ENCODE measurements at regions not wholly inside any gene's neighbourhood (a gene's known extent, or its start where the extent isn't known, plus 50 kb on each side); places are given as distances from the start of the nearest gene placed in this dataset.
"Not testable (repeated sequence)": the region's sequence is repeated elsewhere in the genome, so short reads cannot be mapped to it uniquely, and the experiment has no call there.

- no peak for DNase-seq (ENCODE audit: low read depth in 2 of 3, low spot score in 2 of 3)
These were observed 278.9 kb upstream of the LMO3 start for GRCh38 chr12:16884819-16885218.

- DNase-seq (ENCODE audit: low read depth in 2 of 3, low spot score in 2 of 3): no peak
These were observed 278.1 kb upstream of the LMO3 start for GRCh38 chr12:16884056-16884455.

- no peak for DNase-seq (ENCODE audit: low read depth in 2 of 3, low spot score in 2 of 3)
These were observed 276.1 kb upstream of the LMO3 start for GRCh38 chr12:16881986-16882570.

- no peak for DNase-seq (ENCODE audit: low read depth in 2 of 3, low spot score in 2 of 3)
These were observed 274.9 kb upstream of the LMO3 start for GRCh38 chr12:16880864-16881285.

DNA sequence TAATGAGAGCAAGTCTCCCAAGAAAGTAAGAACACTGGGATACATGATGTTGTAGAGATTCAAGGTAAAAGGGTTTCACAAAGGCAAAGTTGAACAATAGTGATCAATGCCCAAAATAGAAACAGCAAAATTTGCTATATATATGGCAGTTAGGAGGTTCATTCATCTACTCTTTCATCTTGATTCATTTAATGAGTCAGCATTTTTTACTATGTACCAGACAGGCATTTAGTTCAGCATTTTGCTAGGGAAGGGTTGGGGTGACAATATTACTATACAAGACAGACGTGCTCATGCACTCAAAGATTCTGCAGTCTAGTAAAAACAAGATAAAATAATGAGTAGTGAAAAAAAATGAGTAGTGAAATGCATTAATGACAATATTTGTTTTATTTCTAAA is 264.9 kb upstream of the LMO3 start:
- no peak for DNase-seq (ENCODE audit: low read depth in 2 of 3, low spot score in 2 of 3)

GRCh38 chr12:16863742-16864141 is 257.8 kb upstream of the LMO3 start:
- no peak for DNase-seq (ENCODE audit: low read depth in 2 of 3, low spot score in 2 of 3)

- no peak for DNase-seq (ENCODE audit: low read depth in 2 of 3, low spot score in 2 of 3)
These were observed 251.5 kb upstream of the LMO3 start for GRCh38 chr12:16857456-16857923.

GRCh38 chr12:16854465-16854864 is 248.5 kb upstream of the LMO3 start:
- DNase-seq (ENCODE audit: low read depth in 2 of 3, low spot score in 2 of 3): no peak

- DNase-seq (ENCODE audit: low read depth in 2 of 3, low spot score in 2 of 3): no peak
These were observed 243.5 kb upstream of the LMO3 start for GRCh38 chr12:16849473-16849872.

- DNase-seq (ENCODE audit: low read depth in 2 of 3, low spot score in 2 of 3): no peak
These were observed 238.9 kb upstream of the LMO3 start for GRCh38 chr12:16844875-16845274.

- DNase-seq (ENCODE audit: low read depth in 2 of 3, low spot score in 2 of 3): no peak
These were observed 227.5 kb upstream of the LMO3 start for GRCh38 chr12:16833376-16834015.

DNA sequence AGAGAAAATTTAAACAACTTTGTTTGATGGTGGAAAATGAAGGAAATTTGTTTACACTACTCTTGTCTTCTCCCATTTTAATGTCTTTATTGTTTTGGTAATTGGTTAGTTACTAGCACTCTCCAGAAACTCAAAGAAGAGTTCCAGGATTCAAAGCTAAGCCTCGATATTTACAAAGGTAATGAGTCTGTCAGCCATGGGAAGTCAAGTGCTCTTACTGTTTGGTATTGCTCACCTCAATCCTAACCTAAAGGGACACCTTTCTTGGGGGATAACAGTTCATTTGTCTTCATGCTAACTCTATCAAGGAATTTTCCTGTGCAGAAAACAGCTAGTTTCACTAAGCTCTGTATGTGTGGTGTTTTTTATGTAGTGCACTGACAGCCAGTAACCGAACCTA is 222.9 kb upstream of the LMO3 start:
- no peak for DNase-seq (ENCODE audit: low read depth in 2 of 3, low spot score in 2 of 3)

GRCh38 chr12:16807731-16808130 is 201.8 kb upstream of the LMO3 start:
- DNase-seq (ENCODE audit: low read depth in 2 of 3, low spot score in 2 of 3): no peak

GRCh38 chr12:16796168-16796567 is 190.2 kb upstream of the LMO3 start:
- no peak for DNase-seq (ENCODE audit: low read depth in 2 of 3, low spot score in 2 of 3)

- DNase-seq (ENCODE audit: low read depth in 2 of 3, low spot score in 2 of 3): no peak
These were observed 183.3 kb upstream of the LMO3 start for GRCh38 chr12:16789204-16789790.

GRCh38 chr12:16788506-16789203 is 182.7 kb upstream of the LMO3 start:
- no peak for DNase-seq (ENCODE audit: low read depth in 2 of 3, low spot score in 2 of 3)

GRCh38 chr12:16785953-16786352 is 180.0 kb upstream of the LMO3 start:
- DNase-seq (ENCODE audit: low read depth in 2 of 3, low spot score in 2 of 3): no peak

- DNase-seq (ENCODE audit: low read depth in 2 of 3, low spot score in 2 of 3): no peak
These were observed 179.6 kb upstream of the LMO3 start for GRCh38 chr12:16785524-16785923.

DNA sequence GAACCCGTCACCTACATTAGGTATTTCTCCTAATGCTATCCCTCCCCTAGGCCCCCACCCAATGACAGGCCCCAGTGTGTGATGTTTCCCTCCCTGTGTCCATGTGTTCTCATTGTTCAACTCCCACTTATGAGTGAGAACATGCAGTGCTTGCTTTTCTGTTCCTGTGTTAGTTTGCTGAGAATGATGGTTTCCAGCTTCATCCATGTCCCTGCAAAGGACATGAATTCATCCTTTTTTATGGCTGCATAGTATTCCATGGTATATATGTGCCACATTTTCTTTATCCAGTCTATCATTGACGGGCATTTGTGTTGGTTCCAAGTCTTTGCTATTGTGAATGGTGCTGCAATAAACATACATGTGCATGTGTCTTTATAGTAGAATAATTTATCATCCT is 163.2 kb upstream of the LMO3 start:
- DNase-seq (ENCODE audit: low read depth in 2 of 3, low spot score in 2 of 3): not testable (repeated sequence)

DNA sequence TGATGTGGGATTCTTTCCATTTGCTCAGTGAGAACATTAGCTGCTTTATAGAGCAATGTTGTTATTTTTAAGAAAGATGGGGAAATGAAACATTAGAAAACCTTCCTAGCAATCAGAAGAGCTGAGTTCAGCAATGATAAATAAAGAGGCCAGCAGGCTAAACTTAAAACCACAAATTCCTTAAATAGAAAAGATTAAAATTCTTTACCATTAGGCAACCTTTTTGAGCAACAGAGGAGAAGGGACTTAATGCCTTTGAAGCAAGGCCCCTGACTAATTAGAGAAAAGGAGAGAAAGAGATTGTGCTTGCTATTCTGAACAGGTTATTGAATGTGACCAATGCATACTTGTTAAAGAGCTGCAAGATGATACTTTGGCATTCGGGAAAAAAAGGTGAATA is 160.8 kb upstream of the LMO3 start:
- DNase-seq (ENCODE audit: low read depth in 2 of 3, low spot score in 2 of 3): no peak

DNA sequence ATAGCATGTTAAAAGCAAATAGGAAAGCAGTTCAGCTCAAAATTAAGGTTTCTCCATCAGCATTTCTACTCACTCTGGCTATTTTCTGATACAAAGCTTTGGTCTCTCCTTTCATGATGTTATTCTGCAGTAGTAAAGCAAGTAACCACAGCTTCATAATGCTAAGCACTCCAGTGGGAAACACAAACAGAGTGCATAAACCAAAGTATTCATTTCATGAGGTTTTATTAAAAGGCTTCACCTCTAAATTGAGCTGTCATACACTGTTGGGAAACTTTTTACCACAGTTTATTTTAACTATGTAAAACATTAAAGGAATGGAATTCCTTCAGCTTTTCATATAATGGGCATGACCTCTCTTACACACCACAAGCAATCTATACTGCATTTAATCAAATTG is 157.9 kb upstream of the LMO3 start:
- DNase-seq (ENCODE audit: low read depth in 2 of 3, low spot score in 2 of 3): no peak
